A549 (cell line): ENCODE measurements at regions not wholly inside any gene's neighbourhood (a gene's known extent, or its start where the extent isn't known, plus 50 kb on each side); places are given as distances from the start of the nearest gene placed in this dataset.

Experiments
- ATAC-seq, 2 experiments: fragments of 200-7000 bp in 1 of 2; fragments of >200 bp in 1 of 2; cut with Nextera tagmentation in 1 of 2; cut with Tn5 transposase in 1 of 2; 3 replicates each; pipeline versions ENCODE4 v1.8.0 to v1.9.1; 2018 to 2020; ENCODE audit warnings: mild to moderate bottlenecking in 1 of 2, moderate library complexity in 1 of 2
- CTCF ChIA-PET: fragments of 300-600 bp; sonication (Branson Sonifier 250); formaldehyde crosslinking; extraction: SDS; loops from one replicate; lab custom pipeline; 2021; ENCODE audit warnings: antibody characterized with exemption, inconsistent platforms; lab: Yijun Ruan, JAX
- POLR2A ChIA-PET: fragments of 350-600 bp; formaldehyde crosslinking; extraction: SDS; loops from one replicate; lab custom pipeline; 2021; ENCODE audit warnings: antibody characterized with exemption, inconsistent platforms; lab: Yijun Ruan, JAX
- DNase-seq, 2 experiments: peaks; one replicate each; pipeline versions ENCODE4 v3.0.0 to v3.0.0-alpha.2; 2011 to 2016; ENCODE audit warnings: low read depth in 1 of 2, low spot score in 1 of 2
- FAIRE-seq: peaks from 2 replicates; lab custom pipeline; 2011; peaks lifted over from hg19 to GRCh38; lab: Jason Lieb, UNC
- H3K27ac ChIP-seq, 2 experiments: fragments of >200 bp; sonication (Bioruptor Twin); formaldehyde crosslinking; 3 replicates each; pipeline ENCODE4 v1.5.1; 2016 to 2017
- H3K4me1 ChIP-seq: fragments of >200 bp; sonication (Bioruptor Twin); formaldehyde crosslinking; 3 replicates; pipeline ENCODE4 v1.6.1; 2016
- H3K4me2 ChIP-seq: fragments of >200 bp; sonication (Bioruptor Twin); formaldehyde crosslinking; 3 replicates; pipeline ENCODE4 v1.6.1; 2016
- H3K4me3 ChIP-seq: fragments of >200 bp; sonication (Bioruptor Twin); formaldehyde crosslinking; 3 replicates; pipeline ENCODE4 v1.5.1; 2016
- H3K9me3 ChIP-seq: fragments of >200 bp; sonication (Bioruptor Twin); formaldehyde crosslinking; 3 replicates; pipeline ENCODE4 v1.6.1; 2016
- ATOH8 ChIP-seq: fragments of 250-450 bp; sonication (Bioruptor Pico); IDR thresholded peaks from 2 replicates; pipeline ENCODE4 v1.5.0; 2020; ENCODE audit warnings: low read depth, mild to moderate bottlenecking, moderate library complexity
- BCL3 ChIP-seq: fragments of >200 bp; sonication (Bioruptor Twin); formaldehyde crosslinking; IDR thresholded peaks from 3 replicates; pipeline ENCODE4 v1.6.1; 2016
- CTCF ChIP-seq: fragments of >200 bp; sonication (Bioruptor Twin); formaldehyde crosslinking; IDR thresholded peaks from 3 replicates; pipeline ENCODE4 v1.5.1; 2016
- FOXS1 ChIP-seq: fragments of 250-450 bp; sonication (Bioruptor Pico); IDR thresholded peaks from 2 replicates; pipeline ENCODE4 v1.5.0; 2020; ENCODE audit warnings: mild to moderate bottlenecking, moderate library complexity
- GATA3 ChIP-seq: IDR thresholded peaks from 2 replicates; pipeline ENCODE4 v1.6.1; 2012; ENCODE audit warnings: borderline replicate concordance
- HDAC2 ChIP-seq: fragments of 200-600 bp; sonication (generic); IDR thresholded peaks from 2 replicates; pipeline ENCODE4 v1.6.1; 2016
- HES2 ChIP-seq: fragments of >200 bp; sonication (Bioruptor Twin); formaldehyde crosslinking; IDR thresholded peaks from 2 replicates; pipeline ENCODE4 v1.6.1; 2016
- JUN ChIP-seq, 2 experiments: fragments of >200 bp; sonication (Bioruptor Twin); formaldehyde crosslinking; IDR thresholded peaks; 2 replicates in 1 of 2; 3 replicates in 1 of 2; pipeline ENCODE4 v1.6.1; 2016 to 2017
- JUNB ChIP-seq: fragments of >200 bp; sonication (Bioruptor Twin); formaldehyde crosslinking; IDR thresholded peaks from 2 replicates; pipeline ENCODE4 v1.6.1; 2016
- KDM5A ChIP-seq: fragments of 200-600 bp; sonication (generic); IDR thresholded peaks from 2 replicates; pipeline ENCODE4 v1.6.1; 2016; ENCODE audit warnings: antibody characterized with exemption, mild to moderate bottlenecking
- MAFK ChIP-seq: fragments of 450-650 bp; IDR thresholded peaks from 2 replicates; pipeline ENCODE4 v1.6.1; 2014; ENCODE audit not compliant: partially characterized antibody
- MAZ ChIP-seq: fragments of 150-350 bp; IDR thresholded peaks from 2 replicates; pipeline ENCODE4 v1.6.1; 2014; ENCODE audit warnings: antibody characterized with exemption, low read depth, low read length, borderline replicate concordance
- NPAS2 ChIP-seq: fragments of 250-450 bp; sonication (Bioruptor Pico); IDR thresholded peaks from 2 replicates; pipeline ENCODE4 v1.8.0; 2022; ENCODE audit warnings: mild to moderate bottlenecking, moderate library complexity, borderline replicate concordance
- NR3C1 ChIP-seq: fragments of >200 bp; sonication (Bioruptor Twin); formaldehyde crosslinking; IDR thresholded peaks from 3 replicates; pipeline ENCODE4 v1.6.1; 2017
- POLR2A ChIP-seq: IDR thresholded peaks from 2 replicates; pipeline ENCODE4 v1.6.1; 2012; ENCODE audit warnings: mild to moderate bottlenecking, low read length
- RARB ChIP-seq: fragments of 250-450 bp; sonication (Bioruptor Pico); IDR thresholded peaks from 2 replicates; pipeline ENCODE4 v1.8.0; 2021; ENCODE audit warnings: mild to moderate bottlenecking, moderate library complexity
- REST ChIP-seq: fragments of 200-600 bp; sonication (generic); IDR thresholded peaks from 2 replicates; pipeline ENCODE4 v1.6.1; 2016; ENCODE audit warnings: antibody characterized with exemption, mild to moderate bottlenecking, moderate library complexity
- WGBS: methylation state at CpG from one replicate; pipeline ENCODE4 v1.1.6; 2017; ENCODE audit errors: missing lambda C conversion rate; 5-methylcytosine and 5-hydroxymethylcytosine counted together

GRCh38 chr1:221449801-221450470 lies 292.0 kb downstream of the DUSP10 start:
- Histone ChIP-seq H3K4me1 (no peaks in the 10 kb centered on the region), H3K4me2 (no peak overlapping the region), H3K9me3 (no peaks in the 10 kb centered on the region), H3K4me3 (no peak overlapping the region), H3K27ac (no peak overlapping the region)
- DNase-seq, result no peak
- FAIRE-seq, result peak; percentile 54
- ATAC-seq, result no peak
- WGBS, result 20% methylated on average over 3 of the region's 3 CpGs
- CTCF ChIA-PET, result no interaction called here
- POLR2A ChIA-PET, result no interaction called here
- no peak for TF ChIP-seq GATA3
- TF ChIP-seq JUN (IDR thresholded peaks at IDR 0.05), result no peak
- no peak for TF ChIP-seq CTCF

- POLR2A ChIA-PET, result no interaction called here
- CTCF ChIA-PET, result no interaction called here
- Histone ChIP-seq H3K27ac (no peak overlapping the region), H3K9me3 (no peaks in the 10 kb centered on the region), H3K4me2 (no peak overlapping the region), H3K4me3 (no peak overlapping the region), H3K4me1 (no peaks in the 10 kb centered on the region)
- ATAC-seq (no peak), DNase-seq (no peak), FAIRE-seq (no peak)
- 2% methylated on average over 1 of the region's 1 CpG for WGBS
- TF ChIP-seq FOXS1 (CRISPR knock-in tag) (no peak), NR3C1 (no peak), KDM5A (no peak), NPAS2 (no peak), POLR2A (no peak), BCL3 (no peak), MAZ (no peak), MAFK (no peak), REST (no peak), HDAC2 (no peak), JUNB (no peak), ATOH8 (CRISPR knock-in tag) (no peak), RARB (CRISPR knock-in tag) (no peak), HES2 (no peak)
Measured at GRCh38 chr1:221451741-221452140, 290.1 kb downstream of the DUSP10 start.
